Activated CD8-positive, alpha-beta memory T cell treated with anti-CD3 and anti-CD28 coated beads, Interleukin-2, amount 50 U/mL, for 48 hours (primary cell): ENCODE measurements at regions not wholly inside any gene's neighbourhood (a gene's known extent, or its start where the extent isn't known, plus 50 kb on each side); places are given as distances from the start of the nearest gene placed in this dataset.
"Not testable (repeated sequence)": the region's sequence is repeated elsewhere in the genome, so short reads cannot be mapped to it uniquely, and the experiment has no call there.

Source experiments
- DNase-seq: peaks from one replicate; pipeline ENCODE4 v3.0.0-alpha.2; 2020

- DNase-seq, result no peak
These were observed 414.4 kb upstream of the MMS22L start for GRCh38 chr6:97697456-97697855.

GRCh38 chr6:97701801-97702200 lies 418.8 kb upstream of the MMS22L start:
- no peak for DNase-seq

GRCh38 chr6:97702248-97702647 lies 419.2 kb upstream of the MMS22L start:
- DNase-seq, result no peak

- DNase-seq, result no peak
These were observed 420.6 kb upstream of the MMS22L start for GRCh38 chr6:97703661-97704060.

- DNase-seq, result no peak
These were observed 422.6 kb upstream of the MMS22L start for GRCh38 chr6:97705568-97705967.

DNA sequence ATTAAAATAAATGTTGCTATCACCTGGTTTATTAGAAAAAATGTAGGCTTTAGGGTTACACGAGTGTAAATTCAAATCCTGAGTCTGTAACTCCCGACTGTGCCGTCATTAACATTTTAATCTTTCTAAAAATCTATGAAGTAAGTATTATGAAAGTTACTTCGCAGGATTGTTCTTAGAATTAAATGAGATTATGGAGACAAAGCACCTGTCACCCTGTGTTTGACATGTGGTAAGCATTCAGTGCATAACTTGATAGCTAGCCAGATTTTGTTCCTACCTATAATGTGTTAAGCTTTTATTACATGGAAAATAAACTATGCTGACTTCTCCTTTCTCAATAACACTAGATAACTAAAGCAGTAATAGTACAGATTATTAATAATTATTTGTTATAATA lies 429.7 kb upstream of the MMS22L start:
- DNase-seq, result no peak

DNA sequence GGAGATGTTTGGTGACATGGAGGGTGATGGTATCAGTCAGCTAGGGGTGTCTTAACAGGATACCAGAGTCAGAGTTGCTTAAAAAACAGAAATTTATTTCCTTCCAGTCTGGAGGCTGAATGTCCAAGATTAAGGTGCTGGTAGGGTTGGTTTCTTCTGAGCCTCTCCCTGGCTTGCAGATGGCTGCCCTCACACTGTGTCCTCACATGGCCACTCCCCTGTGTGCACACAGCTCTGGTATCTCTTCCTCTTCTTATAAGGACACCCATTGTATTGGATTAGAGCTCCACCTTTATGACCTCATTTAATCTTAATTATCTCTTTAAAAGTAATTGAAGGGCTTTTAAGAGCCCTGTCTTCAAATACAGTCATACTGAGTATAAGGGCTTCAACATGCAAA lies 431.8 kb upstream of the MMS22L start:
- DNase-seq, result no peak

GRCh38 chr6:97717086-97717485 lies 434.1 kb upstream of the MMS22L start:
- no peak for DNase-seq

- no peak for DNase-seq
These were observed 443.4 kb upstream of the MMS22L start for GRCh38 chr6:97726378-97726777.

GRCh38 chr6:97732045-97732444 lies 449.0 kb upstream of the MMS22L start:
- no peak for DNase-seq

- DNase-seq, result no peak
These were observed 474.6 kb upstream of the MMS22L start for GRCh38 chr6:97757575-97757974.

- DNase-seq, result no peak
These were observed 482.4 kb upstream of the MMS22L start for GRCh38 chr6:97765461-97765860.

- DNase-seq, result no peak
These were observed 488.4 kb upstream of the MMS22L start for GRCh38 chr6:97771372-97771771.

- no peak for DNase-seq
These were observed 492.0 kb upstream of the MMS22L start for GRCh38 chr6:97775012-97775411.

DNA sequence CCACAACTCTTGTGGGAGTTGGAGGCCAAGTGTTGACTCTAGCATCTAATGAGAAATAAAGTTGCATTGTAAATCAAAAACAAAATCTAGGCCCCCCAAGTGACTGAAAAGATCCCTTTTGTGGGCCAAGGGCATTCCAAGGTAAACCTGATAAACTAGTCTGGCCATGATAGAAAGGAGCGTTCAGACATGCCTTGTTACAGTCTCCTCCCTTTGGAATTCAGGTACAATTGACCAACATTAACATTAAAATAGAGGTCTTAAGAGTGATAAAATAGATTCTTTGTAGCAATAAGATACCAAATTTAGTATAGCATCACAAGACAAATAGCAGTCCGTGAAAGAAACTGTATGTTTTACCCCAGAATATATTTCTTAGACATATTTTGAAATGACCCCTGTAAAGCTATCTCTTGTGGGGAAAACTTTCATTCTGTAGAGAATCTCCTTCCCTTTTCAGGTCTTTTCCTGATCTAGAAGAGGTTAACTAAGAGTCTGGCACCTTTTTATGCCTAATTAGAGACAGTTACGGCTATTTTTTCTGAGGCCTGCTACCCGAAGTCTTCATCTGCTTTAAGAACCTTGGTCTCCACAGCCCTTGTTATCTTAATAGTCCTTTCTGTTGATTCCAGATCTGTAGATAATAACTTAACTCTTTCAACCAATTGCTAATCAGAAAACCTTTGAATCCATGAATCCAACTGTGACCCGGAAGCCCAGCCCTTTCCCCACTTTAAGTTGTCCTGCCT lies 495.4 kb upstream of the MMS22L start:
- no peak for DNase-seq

GRCh38 chr6:97779039-97779766 lies 496.2 kb upstream of the MMS22L start:
- DNase-seq, result not testable (repeated sequence)

DNA sequence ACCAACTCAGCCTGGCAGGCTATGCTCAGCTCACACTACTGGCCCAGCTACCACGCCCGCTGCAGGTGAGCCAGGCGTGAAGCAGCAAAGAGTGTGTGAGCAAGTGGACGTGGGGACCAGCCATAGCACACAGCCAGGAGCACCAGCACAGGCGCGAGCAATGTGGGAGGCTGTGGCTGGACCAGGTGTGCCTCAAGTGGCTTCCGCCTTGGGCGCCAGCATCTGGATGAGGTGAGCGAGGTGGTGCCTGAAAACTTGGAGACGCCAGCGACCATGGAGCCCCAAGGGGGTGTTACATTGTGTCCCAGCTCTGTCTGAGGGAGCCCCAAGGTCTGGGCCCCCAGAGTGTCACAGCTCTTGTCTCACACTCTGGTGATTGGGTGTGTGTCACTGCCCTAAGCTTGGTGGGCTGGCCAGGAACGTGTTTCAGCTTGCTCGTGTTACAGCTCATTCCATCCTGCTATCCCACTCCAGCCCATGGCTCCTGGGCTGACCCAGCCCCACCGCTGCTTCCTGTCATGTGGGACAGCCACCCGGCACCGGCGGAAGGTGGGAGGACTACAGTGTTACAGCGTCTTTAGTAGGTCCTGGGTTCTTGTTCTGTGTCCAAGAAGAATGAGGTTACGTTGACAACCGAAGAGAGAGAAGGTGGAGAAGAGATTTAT lies 508.0 kb upstream of the MMS22L start:
- no peak for DNase-seq

DNA sequence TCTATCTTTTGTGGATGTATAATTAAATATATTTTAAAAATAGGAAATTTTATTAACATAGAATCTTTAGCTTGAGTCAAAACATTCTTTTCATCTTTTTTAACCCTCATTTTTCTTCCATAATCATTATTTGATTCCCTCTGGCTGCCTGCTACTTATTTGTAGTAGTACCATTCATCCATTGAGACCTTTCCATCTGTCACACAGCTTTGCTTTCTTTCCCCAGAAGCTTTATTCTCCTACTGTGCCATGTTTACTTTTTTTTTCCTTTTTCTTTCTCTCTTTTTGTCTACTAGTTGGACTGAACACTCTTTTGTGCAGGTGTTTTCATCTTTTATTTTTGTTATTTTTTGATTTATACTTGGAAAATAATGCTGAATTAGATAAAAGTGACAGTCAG lies 522.6 kb upstream of the MMS22L start:
- no peak for DNase-seq

DNA sequence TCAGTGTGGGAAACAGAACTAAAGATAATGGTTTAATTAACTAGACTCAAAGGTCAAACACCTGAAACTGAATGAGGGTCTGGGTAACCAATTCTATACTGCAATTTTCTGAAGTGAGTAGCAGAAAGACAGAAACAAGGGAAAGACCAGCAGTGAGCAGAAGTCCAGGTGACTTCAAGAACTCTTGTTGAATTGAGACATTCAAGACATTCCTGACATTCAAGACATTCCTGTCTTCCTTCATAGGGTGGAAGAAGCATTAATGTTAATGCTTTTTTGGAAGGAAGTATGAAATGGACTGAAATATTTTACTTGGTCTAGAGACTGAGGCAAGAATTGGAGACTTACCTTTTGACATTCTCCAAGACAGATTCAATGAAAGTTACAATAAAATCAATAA lies 529.9 kb upstream of the MMS22L start:
- no peak for DNase-seq

- no peak for DNase-seq
These were observed 531.0 kb upstream of the MMS22L start for GRCh38 chr6:97813889-97814567.

- no peak for DNase-seq
These were observed 532.3 kb upstream of the MMS22L start for GRCh38 chr6:97815301-97815812.

- DNase-seq, result no peak
These were observed 533.5 kb upstream of the MMS22L start for GRCh38 chr6:97816526-97816925.

- DNase-seq, result no peak
These were observed 536.7 kb upstream of the MMS22L start for GRCh38 chr6:97819710-97820109.
